ENCODE measurements at regions not wholly inside any gene's neighbourhood (a gene's known extent, or its start where the extent isn't known, plus 50 kb on each side); places are given as distances from the start of the nearest gene placed in this dataset.

- no peak for TF ChIP-seq POLR2AphosphoS5 (IDR thresholded peaks at IDR 0.05)
- no peak for TF ChIP-seq CTCF (IDR thresholded peaks at IDR 0.05)
- no peak for TF ChIP-seq POLR2A (IDR thresholded peaks at IDR 0.05)
- 84% methylated on average over 27 of the region's 28 CpGs for WGBS
- Histone ChIP-seq H3K36me3 (no peaks in the 10 kb centered on the region), H3K9me3 (no peaks in the 10 kb centered on the region), H3K4me3 (no peak overlapping the region), H3K4me1 (replicated peaks) (no peaks in the 10 kb centered on the region), H3K27ac (no peak overlapping the region), H3K27me3 (replicated peaks; ENCODE audit: insufficient read depth) (no peaks in the 10 kb centered on the region)
- DNase-seq (ENCODE audit: low spot score): no peak
- intact Hi-C loops (cut with DNase I): no loop called here
These were observed 55.6 kb upstream of the COL5A1 start for GRCh38 chr9:134585746-134586706.

GRCh38 chr9:134589748-134590147 lies 51.9 kb upstream of the COL5A1 start:
- Histone ChIP-seq H3K9me3 (no peaks in the 10 kb centered on the region), H3K36me3 (no peaks in the 10 kb centered on the region), H3K4me3 (no peak overlapping the region), H3K27ac (no peak overlapping the region), H3K4me1 (replicated peaks) (no peaks in the 10 kb centered on the region), H3K27me3 (replicated peaks; ENCODE audit: insufficient read depth) (no peaks in the 10 kb centered on the region)
- intact Hi-C loops (cut with DNase I): no loop called here
- TF ChIP-seq POLR2AphosphoS5 (IDR thresholded peaks at IDR 0.05): no peak
- no peak for TF ChIP-seq CTCF (IDR thresholded peaks at IDR 0.05)
- TF ChIP-seq POLR2A (IDR thresholded peaks at IDR 0.05): no peak
- 70% methylated on average over 7 of the region's 7 CpGs for WGBS
- DNase-seq (ENCODE audit: low spot score): no peak

GRCh38 chr9:134590240-134591081 lies 51.1 kb upstream of the COL5A1 start:
- intact Hi-C loops (cut with DNase I): no loop called here
- Histone ChIP-seq H3K9me3 (no peaks in the 10 kb centered on the region), H3K27ac (no peak overlapping the region), H3K36me3 (no peaks in the 10 kb centered on the region), H3K27me3 (replicated peaks; ENCODE audit: insufficient read depth) (no peaks in the 10 kb centered on the region), H3K4me3 (no peak overlapping the region), H3K4me1 (replicated peaks) (no peaks in the 10 kb centered on the region)
- DNase-seq (ENCODE audit: low spot score): no peak
- TF ChIP-seq POLR2AphosphoS5 (IDR thresholded peaks at IDR 0.05): no peak
- TF ChIP-seq CTCF (IDR thresholded peaks at IDR 0.05): no peak
- TF ChIP-seq POLR2A (IDR thresholded peaks at IDR 0.05): no peak
- 91% methylated on average over 18 of the region's 19 CpGs for WGBS

- no peak for DNase-seq (ENCODE audit: low spot score)
- intact Hi-C loops (cut with DNase I): no loop called here
- H3K27me3 ChIP-seq (replicated peaks; ENCODE audit: insufficient read depth): no peaks in the 10 kb centered on the region
- no peaks in the 10 kb centered on the region for H3K36me3 ChIP-seq
- no peaks in the 10 kb centered on the region for H3K9me3 ChIP-seq
- no peak overlapping the region for H3K4me3 ChIP-seq
- 86% methylated on average over 11 of the region's 11 CpGs for WGBS
- H3K27ac ChIP-seq: no peak overlapping the region
- H3K4me1 ChIP-seq (replicated peaks): no peaks in the 10 kb centered on the region
- TF ChIP-seq CTCF (IDR thresholded peaks at IDR 0.05) (no peak), POLR2A (IDR thresholded peaks at IDR 0.05) (no peak), POLR2AphosphoS5 (IDR thresholded peaks at IDR 0.05) (no peak)
These were observed 50.5 kb upstream of the COL5A1 start for GRCh38 chr9:134591082-134591571.

Data from prostate gland (tissue), 2 donors.